ENCODE measurements at regions not wholly inside any gene's neighbourhood (a gene's known extent, or its start where the extent isn't known, plus 50 kb on each side); places are given as distances from the start of the nearest gene placed in this dataset.
"Not testable (repeated sequence)": the region's sequence is repeated elsewhere in the genome, so short reads cannot be mapped to it uniquely, and the experiment has no call there.

- DNase-seq = no peak
Measured at GRCh38 chr5:82636591-82636990, 358.4 kb upstream of the RPS23 start.

GRCh38 chr5:82635561-82636288, 357.6 kb upstream of the RPS23 start:
- DNase-seq = peak in 1 of 2 experiments; percentile 8

GRCh38 chr5:82628364-82628910, 350.3 kb upstream of the RPS23 start:
- DNase-seq = no peak

- DNase-seq = not testable (repeated sequence)
Measured at GRCh38 chr5:82626905-82627591, 348.9 kb upstream of the RPS23 start.

- DNase-seq = not testable (repeated sequence)
Measured at GRCh38 chr5:82626012-82626411, 347.9 kb upstream of the RPS23 start.

GRCh38 chr5:82624062-82624461, 345.9 kb upstream of the RPS23 start:
- no peak for DNase-seq

- no peak for DNase-seq
Measured at GRCh38 chr5:82622711-82623514, 344.8 kb upstream of the RPS23 start.

GRCh38 chr5:82622205-82622604, 344.1 kb upstream of the RPS23 start:
- no peak for DNase-seq

- DNase-seq = no peak
Measured at GRCh38 chr5:82620957-82621600, 342.9 kb upstream of the RPS23 start.

- DNase-seq = no peak
Measured at GRCh38 chr5:82619097-82619496, 340.9 kb upstream of the RPS23 start.

GRCh38 chr5:82614706-82615105, 336.6 kb upstream of the RPS23 start:
- no peak for DNase-seq

- no peak for DNase-seq
Measured at GRCh38 chr5:82613891-82614290, 335.7 kb upstream of the RPS23 start.

- DNase-seq = no peak
Measured at GRCh38 chr5:82610686-82611085, 332.5 kb upstream of the RPS23 start.

GRCh38 chr5:82605441-82605973, 327.4 kb upstream of the RPS23 start:
- DNase-seq = no peak

GRCh38 chr5:82603033-82603987, 325.2 kb upstream of the RPS23 start:
- no peak for DNase-seq

GRCh38 chr5:82601861-82602260, 323.7 kb upstream of the RPS23 start:
- DNase-seq = no peak

GRCh38 chr5:82601077-82601476, 322.9 kb upstream of the RPS23 start:
- DNase-seq = no peak

GRCh38 chr5:82599692-82600091, 321.5 kb upstream of the RPS23 start:
- no peak for DNase-seq

- DNase-seq = no peak
Measured at GRCh38 chr5:82599030-82599429, 320.9 kb upstream of the RPS23 start.

GRCh38 chr5:82597437-82597836, 319.3 kb upstream of the RPS23 start:
- DNase-seq = no peak

- no peak for DNase-seq
Measured at GRCh38 chr5:82596451-82596850, 318.3 kb upstream of the RPS23 start.

All from activated CD4-positive, alpha-beta T cell treated with anti-CD3 and anti-CD28 coated beads, Interleukin-2, amount 50 U/mL, for 48 hours (primary cell).